GM12891 (cell line): ENCODE measurements at regions not wholly inside any gene's neighbourhood (a gene's known extent, or its start where the extent isn't known, plus 50 kb on each side); places are given as distances from the start of the nearest gene placed in this dataset.

Experiments used
- POLR2A ChIP-seq: IDR thresholded peaks from 2 replicates; pipeline ENCODE4 v1.6.1; 2011; ENCODE audit warnings: low read depth, low read length, control low read depth
- TAF1 ChIP-seq: IDR thresholded peaks from 2 replicates; pipeline ENCODE4 v1.6.1; 2011; ENCODE audit warnings: low read depth, low read length, control low read depth

DNA sequence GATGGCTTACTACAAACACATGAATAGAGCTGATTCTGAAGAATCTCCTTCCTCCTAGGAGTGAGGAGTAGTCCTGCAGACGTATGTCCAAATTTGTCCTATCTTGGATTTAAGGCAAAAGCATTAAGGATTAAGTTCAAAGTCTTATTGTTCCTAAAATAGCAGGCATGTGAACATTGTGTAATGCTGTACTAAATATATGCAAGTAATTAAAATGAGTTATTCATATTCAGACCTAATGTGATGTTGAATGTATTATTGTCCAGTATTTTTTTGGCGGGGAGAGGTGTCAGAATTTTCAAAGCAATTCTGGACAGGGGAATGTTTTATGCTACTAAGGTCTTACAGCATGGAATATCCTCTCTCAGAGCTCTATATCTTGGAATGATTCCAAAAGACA is 60.7 kb upstream of the STK38L start:
- no peak for TF ChIP-seq TAF1
- TF ChIP-seq POLR2A = no peak
